HepG2 (cell line): ENCODE measurements at regions not wholly inside any gene's neighbourhood (a gene's known extent, or its start where the extent isn't known, plus 50 kb on each side); places are given as distances from the start of the nearest gene placed in this dataset.

Source experiments
- ATAC-seq: fragments of 200-7000 bp; cut with Tn5 transposase; 3 replicates; pipeline ENCODE4 v1.9.1; 2020; ENCODE audit warnings: mild to moderate bottlenecking, moderate library complexity
- BruUV-seq: library from RNA; stranded (reverse); fragments of 400-500 nt; replicated peaks from 2 replicates; lab custom pipeline; 2021; lab: Mats Ljungman, UMichigan
- CTCF ChIA-PET: fragments of 300-600 bp; formaldehyde crosslinking; extraction: SDS; loops from one replicate; lab custom pipeline; 2021; ENCODE audit warnings: low total read pairs, inconsistent platforms, low intra/inter-chr PET ratio; lab: Yijun Ruan, JAX
- POLR2A ChIA-PET: fragments of 350-600 bp; sonication (Branson Sonifier 250); formaldehyde crosslinking; loops from one replicate; lab custom pipeline; 2020; ENCODE audit warnings: antibody characterized with exemption, inconsistent platforms; lab: Yijun Ruan, JAX
- DNase-seq: peaks from one replicate; pipeline ENCODE4 v3.0.0-alpha.2; 2015; ENCODE audit warnings: low spot score
- FAIRE-seq: peaks from 3 replicates; lab custom pipeline; 2011; peaks lifted over from hg19 to GRCh38; lab: Jason Lieb, UNC
- H2AFZ ChIP-seq: one replicate; pipeline ENCODE4 v1.6.1; 2011; ENCODE audit warnings: low read length, inconsistent platforms
- H3K27ac ChIP-seq: fragments of 300-600 bp; 3 replicates; pipeline ENCODE4 v1.8.0; 2011; ENCODE audit warnings: mixed run types, mild to moderate bottlenecking, mixed read lengths, low read length, inconsistent platforms; ENCODE audit not compliant: insufficient read depth; ENCODE audit errors: extremely low read length
- H3K27me3 ChIP-seq, 2 experiments: fragments of 200-600 bp in 1 of 2; 2 replicates in 1 of 2; 3 replicates in 1 of 2; pipeline versions ENCODE4 v1.6.0 to v1.8.0; 2011; ENCODE audit warnings: low read length in 2 of 2, mild to moderate bottlenecking in 2 of 2, moderate library complexity in 2 of 2, inconsistent platforms in 1 of 2; ENCODE audit not compliant: insufficient read depth in 2 of 2, control insufficient read depth in 1 of 2
- H3K36me3 ChIP-seq, 2 experiments: fragments of 200-600 bp in 1 of 2; replicated peaks in 1 of 2; 2 replicates in 1 of 2; 3 replicates in 1 of 2; pipeline versions ENCODE4 v1.5.1 to v1.8.0; 2011; ENCODE audit warnings: low read length in 2 of 2, inconsistent platforms in 1 of 2; ENCODE audit not compliant: insufficient read depth in 2 of 2, control insufficient read depth in 1 of 2
- H3K4me1 ChIP-seq: 2 replicates; pipeline ENCODE4 v1.5.1; 2012; ENCODE audit warnings: low read length, inconsistent platforms; ENCODE audit not compliant: insufficient read depth
- H3K4me2 ChIP-seq: 2 replicates; pipeline ENCODE4 v1.6.0; 2011; ENCODE audit warnings: low read depth, low read length, inconsistent platforms
- H3K4me3 ChIP-seq, 3 experiments: fragments of 200-600 bp in 1 of 3; sonication (generic), shearing (Covaris generic) in 1 of 3; replicated peaks in 1 of 3; 2 replicates each; pipeline ENCODE4 v1.5.1; 2011 to 2016; ENCODE audit warnings: low read length in 3 of 3, inconsistent platforms in 2 of 3, low read depth in 2 of 3, mild to moderate bottlenecking in 2 of 3, control low read depth in 1 of 3, mixed read lengths in 1 of 3; ENCODE audit not compliant: insufficient read depth in 1 of 3
- H3K79me2 ChIP-seq: one replicate; pipeline ENCODE4 v1.6.1; 2011; ENCODE audit warnings: low read length, inconsistent platforms; ENCODE audit not compliant: insufficient read depth
- H3K9ac ChIP-seq: 2 replicates; pipeline ENCODE4 v1.6.0; 2011; ENCODE audit warnings: mild to moderate bottlenecking, low read depth, low read length, inconsistent platforms; ENCODE audit not compliant: insufficient read depth
- H3K9me3 ChIP-seq: 2 replicates; pipeline ENCODE4 v1.5.1; 2012; ENCODE audit warnings: mild to moderate bottlenecking, low read length
- H4K20me1 ChIP-seq: 2 replicates; pipeline ENCODE4 v1.6.0; 2011; ENCODE audit warnings: inconsistent platforms, mild to moderate bottlenecking, low read length, moderate library complexity; ENCODE audit not compliant: insufficient read depth
- ELF1 ChIP-seq: sonication (generic); formaldehyde crosslinking; IDR thresholded peaks from 2 replicates; pipeline ENCODE4 v1.4.0; 2020; ENCODE audit warnings: missing genetic modification reagents
- ELK4 ChIP-seq: sonication (generic); formaldehyde crosslinking; IDR thresholded peaks from 2 replicates; pipeline ENCODE4 v1.9.0; 2021; ENCODE audit warnings: missing genetic modification reagents, borderline replicate concordance
- MATR3 ChIP-seq: sonication (generic); formaldehyde crosslinking; IDR thresholded peaks from 2 replicates; pipeline ENCODE4 v1.4.0; 2020; ENCODE audit warnings: missing genetic modification reagents
- NR2F2 ChIP-seq: IDR thresholded peaks from 2 replicates; pipeline ENCODE4 v1.6.1; 2012; ENCODE audit warnings: low read depth, inconsistent platforms, borderline replicate concordance
- PHF20 ChIP-seq: sonication (generic); formaldehyde crosslinking; IDR thresholded peaks from 2 replicates; pipeline ENCODE4 v1.5.0; 2020; ENCODE audit warnings: mild to moderate bottlenecking, missing genetic modification reagents
- PRMT3 ChIP-seq: sonication (generic); formaldehyde crosslinking; IDR thresholded peaks from 2 replicates; pipeline ENCODE4 v1.8.1; 2022; ENCODE audit warnings: low read depth, mild to moderate bottlenecking, moderate library complexity, missing genetic modification reagents, borderline replicate concordance
- SALL1 ChIP-seq: sonication (generic); formaldehyde crosslinking; IDR thresholded peaks from 2 replicates; pipeline ENCODE4 v1.8.0; 2022; ENCODE audit warnings: mild to moderate bottlenecking, missing genetic modification reagents
- TOPORS ChIP-seq: sonication (generic); formaldehyde crosslinking; IDR thresholded peaks from 2 replicates; pipeline ENCODE4 v1.8.0; 2023; ENCODE audit warnings: mild to moderate bottlenecking, missing genetic modification reagents
- ZBTB44 ChIP-seq: sonication (generic); formaldehyde crosslinking; IDR thresholded peaks from 2 replicates; pipeline ENCODE4 v1.4.0; 2020; ENCODE audit warnings: missing genetic modification reagents
- ZFX ChIP-seq: sonication (generic); formaldehyde crosslinking; IDR thresholded peaks from 2 replicates; pipeline ENCODE4 v1.4.0; 2020; ENCODE audit warnings: mild to moderate bottlenecking, low read depth, missing genetic modification reagents, moderate library complexity
- ZNF468 ChIP-seq: sonication (generic); formaldehyde crosslinking; IDR thresholded peaks from 2 replicates; pipeline ENCODE4 v1.8.0; 2022; ENCODE audit warnings: mild to moderate bottlenecking, moderate library complexity, missing genetic modification reagents
- ZNF615 ChIP-seq: sonication (generic); formaldehyde crosslinking; IDR thresholded peaks from 2 replicates; pipeline ENCODE4 v1.5.0; 2020; ENCODE audit warnings: mild to moderate bottlenecking, missing genetic modification reagents, borderline replicate concordance
- ZNF670 ChIP-seq: sonication (generic); formaldehyde crosslinking; IDR thresholded peaks from 2 replicates; pipeline ENCODE4 v1.8.0; 2022; ENCODE audit warnings: mild to moderate bottlenecking, missing genetic modification reagents, borderline replicate concordance
- WGBS: methylation state at CpG from one replicate; pipeline ENCODE4 v1.1.6; 2017; ENCODE audit warnings: low lambda C conversion rate; 5-methylcytosine and 5-hydroxymethylcytosine counted together
- in situ Hi-C: cut with HindIII; loops from 2 replicates; pipeline ENCODE4 v1.10.0; 2017; ENCODE audit warnings: low pct_unique_long_range_greater_than_20kb; ENCODE audit not compliant: extremely low pct_ligation_motif_present
- intact Hi-C: fragments of 100-400 bp; cut with micrococcal nuclease; formaldehyde crosslinking; loops from one replicate; pipeline ENCODE4 v1.10.0; 2022; ENCODE audit not compliant: unreplicated experiment

- no peak for DNase-seq
- CTCF ChIA-PET, result no interaction called here
- H3K4me3 ChIP-seq, result no peak overlapping the region
- H3K9ac ChIP-seq, result no peak overlapping the region
- WGBS, result 11% methylated on average over 5 of the region's 5 CpGs
- ATAC-seq, result no peak
- H3K4me2 ChIP-seq, result no peak overlapping the region
- in situ Hi-C loops (no loop called here), intact Hi-C loops (no loop called here)
- H4K20me1 ChIP-seq, result no peaks in the 10 kb centered on the region
- no peak for FAIRE-seq
- no peaks in the 10 kb centered on the region for H3K4me1 ChIP-seq
- no peaks in the 10 kb centered on the region for H3K9me3 ChIP-seq
- no TSS peak for BruUV-seq
- H3K27ac ChIP-seq, result no peak overlapping the region
- no peaks in the 10 kb centered on the region for H3K79me2 ChIP-seq
- H3K27me3 ChIP-seq, result no peaks in the 10 kb centered on the region
- no peak for TF ChIP-seq ELF1 (CRISPR knock-in tag)
- TF ChIP-seq ZNF615 (CRISPR knock-in tag), result no peak
- no peak for TF ChIP-seq TOPORS (CRISPR knock-in tag)
- TF ChIP-seq ZNF468 (CRISPR knock-in tag), result no peak
- no peak for TF ChIP-seq ZBTB44
- TF ChIP-seq SALL1, result no peak
- no peak for TF ChIP-seq ZNF670 (CRISPR knock-in tag)
- no peak for TF ChIP-seq ELK4
- no peak for TF ChIP-seq MATR3 (CRISPR knock-in tag)
- TF ChIP-seq NR2F2, result no peak
- TF ChIP-seq ZFX (CRISPR knock-in tag), result no peak
- TF ChIP-seq PHF20 (CRISPR knock-in tag), result no peak
- TF ChIP-seq PRMT3, result no peak
- POLR2A ChIA-PET, result no interaction called here
- H2AFZ ChIP-seq, result no peak overlapping the region
- H3K36me3 ChIP-seq, result no peaks in the 10 kb centered on the region
Measured at GRCh38 chr18:41721103-41721790, 233.8 kb upstream of the PIK3C3 start.
